ENCODE measurements at regions not wholly inside any gene's neighbourhood (a gene's known extent, or its start where the extent isn't known, plus 50 kb on each side); places are given as distances from the start of the nearest gene placed in this dataset.

DNA sequence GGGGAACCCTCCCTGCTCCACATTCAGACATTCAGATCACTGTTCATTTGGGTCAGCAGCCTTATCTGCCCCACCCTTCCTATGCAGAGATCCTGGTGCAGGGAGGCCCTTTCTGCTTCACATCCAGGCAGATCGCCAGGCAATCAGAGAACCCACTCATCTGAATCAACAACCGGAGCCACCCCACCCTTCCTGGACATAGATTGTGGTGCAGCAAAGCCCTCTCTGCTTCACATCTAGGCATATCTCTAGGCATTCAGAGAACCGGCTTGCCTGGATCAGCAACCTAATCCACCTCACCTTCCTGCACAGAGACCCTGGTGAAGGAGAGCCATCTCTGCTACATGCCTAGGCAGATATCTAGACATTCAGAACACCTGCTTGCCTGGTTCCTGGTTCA, 184.5 kb upstream of the CNTNAP5 start:
- TF ChIP-seq SUZ12 (IDR thresholded peaks at IDR 0.05) (no peak), L3MBTL2 (conservative IDR thresholded peaks at IDR 0.05) (no peak), FOXK2 (IDR thresholded peaks at IDR 0.05) (no peak), SP1 (IDR thresholded peaks at IDR 0.05) (no peak), HDGF (IDR thresholded peaks at IDR 0.05; ENCODE audit: borderline replicate concordance) (no peak), FOXA1 (IDR thresholded peaks at IDR 0.05) (no peak), BHLHE40 (IDR thresholded peaks at IDR 0.05; ENCODE audit: borderline replicate concordance) (no peak), ARNT (IDR thresholded peaks at IDR 0.05) (no peak), NFRKB (IDR thresholded peaks at IDR 0.05) (no peak), TARDBP (IDR thresholded peaks at IDR 0.05) (no peak), ZNF384 (IDR thresholded peaks at IDR 0.05) (no peak)
- TF ChIP-seq, protein P1, sequence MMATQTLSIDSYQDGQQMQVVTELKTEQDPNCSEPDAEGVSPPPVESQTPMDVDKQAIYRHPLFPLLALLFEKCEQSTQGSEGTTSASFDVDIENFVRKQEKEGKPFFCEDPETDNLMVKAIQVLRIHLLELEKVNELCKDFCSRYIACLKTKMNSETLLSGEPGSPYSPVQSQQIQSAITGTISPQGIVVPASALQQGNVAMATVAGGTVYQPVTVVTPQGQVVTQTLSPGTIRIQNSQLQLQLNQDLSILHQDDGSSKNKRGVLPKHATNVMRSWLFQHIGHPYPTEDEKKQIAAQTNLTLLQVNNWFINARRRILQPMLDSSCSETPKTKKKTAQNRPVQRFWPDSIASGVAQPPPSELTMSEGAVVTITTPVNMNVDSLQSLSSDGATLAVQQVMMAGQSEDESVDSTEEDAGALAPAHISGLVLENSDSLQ (IDR thresholded peaks at IDR 0.05): no peak
